ENCODE measurements at regions not wholly inside any gene's neighbourhood (a gene's known extent, or its start where the extent isn't known, plus 50 kb on each side); places are given as distances from the start of the nearest gene placed in this dataset.

DNA sequence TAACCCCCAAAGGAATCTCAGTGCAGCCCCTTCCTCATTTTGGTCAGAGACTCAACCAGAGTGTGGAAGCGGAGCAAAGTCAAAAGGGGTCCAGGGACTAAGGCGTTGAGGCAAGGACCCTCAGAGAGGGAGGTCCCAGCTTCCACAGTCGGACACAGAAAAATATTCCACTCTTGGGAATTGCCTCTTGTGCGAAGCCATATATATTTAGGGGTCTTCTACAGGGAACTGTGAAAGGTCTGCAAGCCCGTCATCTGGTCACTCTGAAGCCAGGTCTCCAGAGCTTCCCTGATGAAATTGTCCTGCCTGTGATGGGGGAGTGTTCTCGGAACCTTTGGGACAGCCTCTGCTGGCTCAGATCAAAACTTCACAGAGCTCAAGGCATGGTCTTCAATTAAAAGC lies 160.8 kb downstream of the TBXT start:
- TF ChIP-seq, protein P1, sequence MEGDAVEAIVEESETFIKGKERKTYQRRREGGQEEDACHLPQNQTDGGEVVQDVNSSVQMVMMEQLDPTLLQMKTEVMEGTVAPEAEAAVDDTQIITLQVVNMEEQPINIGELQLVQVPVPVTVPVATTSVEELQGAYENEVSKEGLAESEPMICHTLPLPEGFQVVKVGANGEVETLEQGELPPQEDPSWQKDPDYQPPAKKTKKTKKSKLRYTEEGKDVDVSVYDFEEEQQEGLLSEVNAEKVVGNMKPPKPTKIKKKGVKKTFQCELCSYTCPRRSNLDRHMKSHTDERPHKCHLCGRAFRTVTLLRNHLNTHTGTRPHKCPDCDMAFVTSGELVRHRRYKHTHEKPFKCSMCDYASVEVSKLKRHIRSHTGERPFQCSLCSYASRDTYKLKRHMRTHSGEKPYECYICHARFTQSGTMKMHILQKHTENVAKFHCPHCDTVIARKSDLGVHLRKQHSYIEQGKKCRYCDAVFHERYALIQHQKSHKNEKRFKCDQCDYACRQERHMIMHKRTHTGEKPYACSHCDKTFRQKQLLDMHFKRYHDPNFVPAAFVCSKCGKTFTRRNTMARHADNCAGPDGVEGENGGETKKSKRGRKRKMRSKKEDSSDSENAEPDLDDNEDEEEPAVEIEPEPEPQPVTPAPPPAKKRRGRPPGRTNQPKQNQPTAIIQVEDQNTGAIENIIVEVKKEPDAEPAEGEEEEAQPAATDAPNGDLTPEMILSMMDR (IDR thresholded peaks at IDR 0.05; ENCODE audit: low read depth, low read length), result no peak
- H3K4me3 ChIP-seq (ENCODE audit: low read depth, low read length), result peak overlapping the region; percentile 41

DNA sequence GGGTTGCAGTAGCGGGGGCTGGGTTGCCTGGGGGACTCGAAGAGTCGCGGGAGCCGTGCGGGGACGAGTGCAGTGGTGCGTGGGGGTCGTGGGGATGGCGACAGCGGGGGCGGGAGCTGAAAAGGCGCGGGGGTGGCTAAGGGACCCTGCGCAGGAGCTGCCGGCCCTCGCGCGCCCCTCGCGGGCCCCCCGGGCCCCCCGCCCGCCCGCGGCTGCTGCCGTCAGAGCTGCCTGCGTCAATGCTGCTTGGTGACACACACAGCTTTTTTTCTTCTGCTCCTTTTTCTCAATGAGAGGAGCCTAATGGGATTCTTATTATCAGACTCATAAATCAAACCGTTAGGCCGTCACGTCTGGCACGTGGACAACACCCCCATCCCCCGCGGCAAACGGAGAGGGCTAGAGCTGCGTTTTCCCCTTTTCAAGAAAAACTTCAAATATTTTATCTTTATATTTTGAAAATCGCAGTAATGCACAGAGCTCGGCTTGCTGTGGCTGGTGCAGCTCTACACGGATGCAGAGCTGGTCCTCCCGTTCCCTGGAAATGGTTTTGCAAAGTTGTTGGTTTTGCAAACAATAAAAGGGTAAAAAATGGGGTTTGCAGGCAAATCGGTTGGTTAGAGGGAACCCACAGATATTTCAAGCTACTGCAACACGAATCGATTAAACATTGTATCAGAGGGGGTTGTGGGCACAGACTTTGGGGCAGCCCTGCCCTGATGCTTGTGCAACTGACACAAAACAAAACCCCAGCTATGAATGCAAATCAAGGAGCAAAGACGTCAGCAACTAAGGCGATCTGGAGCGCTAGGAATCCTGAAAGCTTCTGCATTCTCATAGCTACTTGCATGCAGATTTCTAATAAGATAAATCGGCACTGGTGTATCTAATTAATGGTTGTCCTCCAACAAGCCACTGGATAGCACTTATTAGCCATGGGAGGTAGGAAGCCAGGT lies 161.4 kb downstream of the TBXT start:
- TF ChIP-seq, protein P1 (IDR thresholded peaks at IDR 0.05; ENCODE audit: low read depth, low read length), result no peak
- H3K4me3 ChIP-seq (ENCODE audit: low read depth, low read length), result peak overlapping the region; percentile 41

DNA sequence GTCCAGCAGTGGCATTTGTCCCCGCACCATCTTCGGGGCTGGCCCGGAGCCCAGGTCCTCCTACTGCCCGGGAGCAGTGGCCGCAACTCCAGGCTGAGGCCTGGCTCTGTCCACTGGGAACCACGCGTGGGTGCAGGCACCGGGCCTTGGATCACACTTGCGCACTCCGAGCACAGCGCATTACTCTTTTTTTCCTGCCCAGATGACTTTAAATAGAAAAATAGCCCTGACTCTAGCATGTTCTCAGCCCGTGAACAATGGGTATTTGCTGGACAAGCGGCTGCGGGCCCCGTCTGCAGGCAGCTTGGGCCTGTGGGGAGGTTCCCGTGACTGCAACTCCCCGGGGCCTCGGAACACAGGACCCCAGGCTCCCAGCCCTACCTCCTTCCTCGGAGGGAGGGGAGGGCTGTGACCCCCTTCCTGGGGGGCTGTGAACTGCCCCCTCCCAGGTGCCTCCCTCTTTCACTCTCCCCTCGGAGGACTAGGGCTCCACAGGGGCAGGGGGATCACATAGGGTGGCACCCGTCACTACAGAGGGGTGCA lies 162.2 kb downstream of the TBXT start:
- H3K4me3 ChIP-seq (ENCODE audit: low read depth, low read length), result no peak overlapping the region
- TF ChIP-seq, protein P1 (IDR thresholded peaks at IDR 0.05; ENCODE audit: low read depth, low read length), result no peak

DNA sequence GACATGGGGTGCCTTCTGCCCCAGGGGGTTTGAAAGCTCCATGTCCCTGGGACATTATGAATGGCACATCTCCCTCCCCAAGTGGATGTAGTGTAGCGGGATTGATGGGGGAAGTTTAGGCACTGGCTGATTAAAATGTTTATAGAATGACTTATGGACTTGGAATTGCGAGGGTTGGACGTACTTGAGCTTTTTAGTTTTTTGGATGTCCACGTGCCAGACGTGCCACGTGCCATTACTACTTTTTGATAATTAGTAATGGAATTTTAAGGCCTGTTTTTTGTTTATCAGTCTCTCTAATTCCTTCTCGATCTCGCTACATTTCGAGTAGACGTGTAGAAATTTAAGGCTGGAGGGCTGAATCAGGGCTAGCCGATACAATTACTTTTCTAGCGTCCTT lies 162.8 kb downstream of the TBXT start:
- TF ChIP-seq, protein P1 (IDR thresholded peaks at IDR 0.05; ENCODE audit: low read depth, low read length), result no peak
- no peak overlapping the region for H3K4me3 ChIP-seq (ENCODE audit: low read depth, low read length)

DNA sequence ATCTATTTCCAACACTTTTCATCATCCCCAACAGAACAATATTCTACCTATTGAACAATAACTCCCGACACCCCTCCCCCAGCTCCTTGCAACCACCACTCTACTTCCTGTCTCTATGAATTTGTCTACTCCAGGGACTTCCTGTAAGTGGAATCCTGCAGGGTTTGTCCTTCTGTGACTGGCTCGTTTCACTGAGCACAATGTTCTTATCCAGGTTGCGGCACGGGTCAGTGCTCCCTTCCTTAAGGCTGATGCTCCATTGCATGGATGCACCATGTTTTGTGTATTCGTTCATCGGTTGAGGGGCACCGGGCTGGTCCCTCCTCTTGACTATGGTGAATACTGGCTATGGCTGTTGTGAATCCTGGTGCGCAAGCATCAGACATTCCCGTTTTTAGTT lies 163.2 kb downstream of the TBXT start:
- TF ChIP-seq, protein P1 (IDR thresholded peaks at IDR 0.05; ENCODE audit: low read depth, low read length), result no peak
- no peak overlapping the region for H3K4me3 ChIP-seq (ENCODE audit: low read depth, low read length)

DNA sequence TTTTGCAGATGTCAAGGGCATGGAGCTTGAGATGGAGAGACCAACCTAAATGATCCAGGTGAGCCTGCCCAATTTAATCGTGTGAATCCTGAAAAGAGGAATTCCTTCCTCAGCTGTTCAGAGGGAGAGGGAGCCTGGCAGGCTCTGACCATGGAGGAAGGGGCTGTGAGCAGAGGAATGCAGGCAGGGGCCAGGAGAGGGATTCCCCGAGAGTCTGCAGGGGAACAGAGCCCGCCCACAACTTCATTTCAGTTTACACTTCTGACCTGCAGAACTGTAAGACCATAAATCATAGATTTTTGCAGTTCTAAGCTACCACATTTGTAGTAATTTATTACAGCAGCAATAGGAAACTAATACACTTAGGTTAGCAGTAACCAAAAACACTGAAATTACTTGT lies 164.1 kb downstream of the TBXT start:
- no peak overlapping the region for H3K4me3 ChIP-seq (ENCODE audit: low read depth, low read length)
- TF ChIP-seq, protein P1 (IDR thresholded peaks at IDR 0.05; ENCODE audit: low read depth, low read length), result no peak

DNA sequence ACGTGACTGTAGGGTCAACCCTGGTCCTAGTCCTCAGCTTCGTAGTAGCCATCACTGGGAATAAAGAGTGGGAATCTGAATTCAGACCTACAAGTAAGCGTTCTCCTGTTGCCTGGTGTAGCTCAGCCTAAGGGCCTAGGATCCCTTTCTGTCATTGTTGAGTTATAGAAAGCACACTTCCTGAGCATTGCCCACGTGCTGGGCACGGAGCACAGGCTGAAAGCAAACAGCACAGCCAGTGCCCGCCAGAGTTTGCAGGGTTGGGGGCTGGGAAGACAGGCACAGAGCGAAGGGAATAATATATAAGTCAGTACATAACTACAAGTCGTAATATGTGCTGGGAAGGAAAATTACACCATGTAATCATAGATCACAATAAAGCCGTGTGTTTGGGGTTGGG lies 166.3 kb downstream of the TBXT start:
- TF ChIP-seq, protein P1 (IDR thresholded peaks at IDR 0.05; ENCODE audit: low read depth, low read length), result no peak
- no peak overlapping the region for H3K4me3 ChIP-seq (ENCODE audit: low read depth, low read length)

All from WI38 (cell line).